ENCODE measurements at regions not wholly inside any gene's neighbourhood (a gene's known extent, or its start where the extent isn't known, plus 50 kb on each side); places are given as distances from the start of the nearest gene placed in this dataset.

- H3K4me1 Mint-ChIP-seq = peaks cover 34% of the 10 kb centered on the region
- H3K4me3 Mint-ChIP-seq = no peak overlapping the region
- H3K36me3 Mint-ChIP-seq (ENCODE audit: low read depth) = no peaks in the 10 kb centered on the region
These were observed 572.5 kb upstream of the JAG1 start for GRCh38 chr20:11246251-11246775.

GRCh38 chr20:11247046-11248010 lies 573.5 kb upstream of the JAG1 start:
- H3K36me3 Mint-ChIP-seq (ENCODE audit: low read depth) = no peaks in the 10 kb centered on the region
- TF ChIP-seq CTCF (IDR thresholded peaks at IDR 0.05; ENCODE audit: unreplicated experiment in 3 of 3) = no peak
- H3K4me1 Mint-ChIP-seq = peaks cover 34% of the 10 kb centered on the region
- H3K9me3 Mint-ChIP-seq = no peaks in the 10 kb centered on the region
- H3K4me3 Mint-ChIP-seq = no peak overlapping the region
- no peak overlapping the region for H3K27ac Mint-ChIP-seq
- no peaks in the 10 kb centered on the region for H3K27me3 Mint-ChIP-seq (ENCODE audit: low read depth)

More at GRCh38 chr20:11246251-11246775, 572.5 kb upstream of the JAG1 start:
- H3K27me3 Mint-ChIP-seq (ENCODE audit: low read depth) = no peaks in the 10 kb centered on the region
- no peaks in the 10 kb centered on the region for H3K9me3 Mint-ChIP-seq
- no peak for TF ChIP-seq CTCF (IDR thresholded peaks at IDR 0.05; ENCODE audit: unreplicated experiment in 3 of 3)
- no peak overlapping the region for H3K27ac Mint-ChIP-seq

GRCh38 chr20:11248011-11248409 lies 574.2 kb upstream of the JAG1 start:
- Mint-ChIP-seq H3K4me1 (peaks cover 34% of the 10 kb centered on the region), H3K36me3 (ENCODE audit: low read depth) (no peaks in the 10 kb centered on the region), H3K27ac (no peak overlapping the region), H3K9me3 (no peaks in the 10 kb centered on the region), H3K27me3 (ENCODE audit: low read depth) (no peaks in the 10 kb centered on the region), H3K4me3 (no peak overlapping the region)
- no peak for TF ChIP-seq CTCF (IDR thresholded peaks at IDR 0.05; ENCODE audit: unreplicated experiment in 3 of 3)

GRCh38 chr20:11248687-11249638 lies 575.2 kb upstream of the JAG1 start:
- peak overlapping the region in 1 of 3 experiments; percentile 29 for H3K27ac Mint-ChIP-seq
- peaks cover 5% of the 10 kb centered on the region for H3K9me3 Mint-ChIP-seq
- H3K27me3 Mint-ChIP-seq (ENCODE audit: low read depth) = no peaks in the 10 kb centered on the region
- H3K4me3 Mint-ChIP-seq = no peak overlapping the region
- peaks cover 34% of the 10 kb centered on the region for H3K4me1 Mint-ChIP-seq
- no peak for TF ChIP-seq CTCF (IDR thresholded peaks at IDR 0.05; ENCODE audit: unreplicated experiment in 3 of 3)
- peaks cover 4% of the 10 kb centered on the region for H3K36me3 Mint-ChIP-seq (ENCODE audit: low read depth)

- H3K27me3 Mint-ChIP-seq (ENCODE audit: low read depth) = no peaks in the 10 kb centered on the region
- H3K4me3 Mint-ChIP-seq = no peak overlapping the region
- no peak for TF ChIP-seq CTCF (IDR thresholded peaks at IDR 0.05; ENCODE audit: unreplicated experiment in 3 of 3)
- peaks cover 4% of the 10 kb centered on the region for H3K36me3 Mint-ChIP-seq (ENCODE audit: low read depth)
- peaks cover 5% of the 10 kb centered on the region for H3K9me3 Mint-ChIP-seq
- peaks cover 29% of the 10 kb centered on the region for H3K4me1 Mint-ChIP-seq
- no peak overlapping the region for H3K27ac Mint-ChIP-seq
These were observed 575.9 kb upstream of the JAG1 start for GRCh38 chr20:11249683-11250082.

Measured in nephron (organoid).